ENCODE measurements at regions not wholly inside any gene's neighbourhood (a gene's known extent, or its start where the extent isn't known, plus 50 kb on each side); places are given as distances from the start of the nearest gene placed in this dataset.

- TF ChIP-seq CTCF (IDR thresholded peaks at IDR 0.05; ENCODE audit: extremely low read depth in 1 of 2, insufficient read depth in 1 of 2, low read depth in 1 of 2, low read length in 2 of 2): no peak
- TF ChIP-seq POLR2AphosphoS5 (IDR thresholded peaks at IDR 0.05; ENCODE audit: insufficient read depth, low read depth, low read length): no peak
- no peak for TF ChIP-seq EZH2 (IDR thresholded peaks at IDR 0.05; ENCODE audit: borderline replicate concordance, low read depth, low read length, severe bottlenecking)
- no peak for TF ChIP-seq POLR2A (IDR thresholded peaks at IDR 0.05; ENCODE audit: low read depth, low read length)
- no peak for TF ChIP-seq MYC (IDR thresholded peaks at IDR 0.05; ENCODE audit: low read depth, low read length)
- TF ChIP-seq JUN (IDR thresholded peaks at IDR 0.05; ENCODE audit: borderline replicate concordance, insufficient read depth, insufficient read length, low read depth): no peak
- no peak for TF ChIP-seq GATA2 (IDR thresholded peaks at IDR 0.05; ENCODE audit: insufficient read depth, insufficient read length, low read depth, low read length)
- TF ChIP-seq FOS (IDR thresholded peaks at IDR 0.05; ENCODE audit: borderline replicate concordance, insufficient read depth, low read length): no peak
Observed at GRCh38 chr3:6657591-6657990, 203.3 kb upstream of the GRM7 start.

Measured in endothelial cell of umbilical vein (primary cell).